ENCODE measurements at regions not wholly inside any gene's neighbourhood (a gene's known extent, or its start where the extent isn't known, plus 50 kb on each side); places are given as distances from the start of the nearest gene placed in this dataset.
"Not testable (repeated sequence)": the region's sequence is repeated elsewhere in the genome, so short reads cannot be mapped to it uniquely, and the experiment has no call there.

- no peaks in the 10 kb centered on the region for H3K36me3 ChIP-seq (ENCODE audit: control insufficient read depth, insufficient read depth, low read length)
- DNase-seq (ENCODE audit: low read depth), result no peak
- no peaks in the 10 kb centered on the region for H3K27me3 ChIP-seq (ENCODE audit: control insufficient read depth, insufficient read depth, low read length)
- H3K4me3 ChIP-seq (ENCODE audit: low read depth, low read length), result no peak overlapping the region
- TF ChIP-seq, protein P1, sequence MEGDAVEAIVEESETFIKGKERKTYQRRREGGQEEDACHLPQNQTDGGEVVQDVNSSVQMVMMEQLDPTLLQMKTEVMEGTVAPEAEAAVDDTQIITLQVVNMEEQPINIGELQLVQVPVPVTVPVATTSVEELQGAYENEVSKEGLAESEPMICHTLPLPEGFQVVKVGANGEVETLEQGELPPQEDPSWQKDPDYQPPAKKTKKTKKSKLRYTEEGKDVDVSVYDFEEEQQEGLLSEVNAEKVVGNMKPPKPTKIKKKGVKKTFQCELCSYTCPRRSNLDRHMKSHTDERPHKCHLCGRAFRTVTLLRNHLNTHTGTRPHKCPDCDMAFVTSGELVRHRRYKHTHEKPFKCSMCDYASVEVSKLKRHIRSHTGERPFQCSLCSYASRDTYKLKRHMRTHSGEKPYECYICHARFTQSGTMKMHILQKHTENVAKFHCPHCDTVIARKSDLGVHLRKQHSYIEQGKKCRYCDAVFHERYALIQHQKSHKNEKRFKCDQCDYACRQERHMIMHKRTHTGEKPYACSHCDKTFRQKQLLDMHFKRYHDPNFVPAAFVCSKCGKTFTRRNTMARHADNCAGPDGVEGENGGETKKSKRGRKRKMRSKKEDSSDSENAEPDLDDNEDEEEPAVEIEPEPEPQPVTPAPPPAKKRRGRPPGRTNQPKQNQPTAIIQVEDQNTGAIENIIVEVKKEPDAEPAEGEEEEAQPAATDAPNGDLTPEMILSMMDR (IDR thresholded peaks at IDR 0.05; ENCODE audit: insufficient read depth, low read length, poor library complexity, severe bottlenecking), result no peak
These were observed 96.8 kb upstream of the PCBD1 start for GRCh38 chr10:70984986-70985722.

GRCh38 chr10:70985824-70986622 lies 97.7 kb upstream of the PCBD1 start:
- no peaks in the 10 kb centered on the region for H3K36me3 ChIP-seq (ENCODE audit: control insufficient read depth, insufficient read depth, low read length)
- no peak overlapping the region for H3K4me3 ChIP-seq (ENCODE audit: low read depth, low read length)
- TF ChIP-seq, protein P1 (IDR thresholded peaks at IDR 0.05; ENCODE audit: insufficient read depth, low read length, poor library complexity, severe bottlenecking), result no peak
- DNase-seq (ENCODE audit: low read depth), result no peak
- H3K27me3 ChIP-seq (ENCODE audit: control insufficient read depth, insufficient read depth, low read length), result no peaks in the 10 kb centered on the region

- Histone ChIP-seq H3K27me3 (ENCODE audit: control insufficient read depth, insufficient read depth, low read length) (no peaks in the 10 kb centered on the region), H3K36me3 (ENCODE audit: control insufficient read depth, insufficient read depth, low read length) (no peaks in the 10 kb centered on the region), H3K4me3 (ENCODE audit: low read depth, low read length) (no peak overlapping the region)
- TF ChIP-seq, protein P1 (IDR thresholded peaks at IDR 0.05; ENCODE audit: insufficient read depth, low read length, poor library complexity, severe bottlenecking), result no peak
- DNase-seq (ENCODE audit: low read depth), result no peak
These were observed 98.2 kb upstream of the PCBD1 start for GRCh38 chr10:70986623-70986950.

- H3K4me3 ChIP-seq (ENCODE audit: low read depth, low read length), result no peak overlapping the region
- no peak for DNase-seq (ENCODE audit: low read depth)
- TF ChIP-seq, protein P1 (IDR thresholded peaks at IDR 0.05; ENCODE audit: insufficient read depth, low read length, poor library complexity, severe bottlenecking), result no peak
- H3K27me3 ChIP-seq (ENCODE audit: control insufficient read depth, insufficient read depth, low read length), result peaks cover 2% of the 10 kb centered on the region
- H3K36me3 ChIP-seq (ENCODE audit: control insufficient read depth, insufficient read depth, low read length), result no peaks in the 10 kb centered on the region
These were observed 99.2 kb upstream of the PCBD1 start for GRCh38 chr10:70987396-70988130.

DNA sequence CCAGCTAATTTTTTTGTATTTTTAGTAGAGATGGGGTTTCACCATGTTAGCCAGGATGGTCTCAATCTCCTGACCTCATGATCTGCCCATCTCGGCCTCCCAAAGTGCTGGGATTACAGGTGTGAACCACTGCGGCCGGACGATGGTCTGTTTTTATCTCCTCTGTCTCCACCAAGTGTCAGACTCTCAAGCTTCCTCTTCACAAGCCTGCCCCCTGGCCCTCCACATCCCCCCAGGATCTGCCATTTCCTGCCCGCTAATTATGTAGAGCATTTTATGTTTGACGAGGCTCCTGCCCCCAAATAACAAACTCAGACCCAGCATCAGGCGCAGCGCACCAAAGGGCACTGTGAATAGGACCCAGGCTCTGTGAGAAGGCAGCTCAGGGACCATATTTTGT lies 101.8 kb upstream of the PCBD1 start:
- H3K4me3 ChIP-seq (ENCODE audit: low read depth, low read length); DNase-seq (ENCODE audit: low read depth); H3K36me3 ChIP-seq (ENCODE audit: control insufficient read depth, insufficient read depth, low read length); H3K27me3 ChIP-seq (ENCODE audit: control insufficient read depth, insufficient read depth, low read length): not testable (repeated sequence)

DNA sequence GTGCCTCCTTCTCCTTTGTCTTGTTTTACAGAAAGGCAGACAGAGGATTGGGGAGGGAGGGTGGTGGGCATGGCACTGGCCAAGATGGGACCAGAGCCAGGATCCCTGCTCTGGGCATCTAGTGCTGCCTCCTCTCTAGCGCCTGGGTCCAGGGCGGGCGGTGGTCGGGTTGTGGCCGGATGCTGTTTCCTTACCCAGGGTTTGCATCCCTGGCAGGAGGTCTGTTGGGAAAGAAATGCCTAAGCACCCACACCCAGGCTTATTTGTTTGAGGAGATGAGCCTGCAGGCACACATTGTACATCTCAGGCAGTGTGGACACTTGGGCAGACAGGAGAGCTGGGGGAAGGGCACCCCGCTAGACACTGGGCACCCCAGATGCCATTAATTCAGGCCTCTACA lies 102.3 kb upstream of the PCBD1 start:
- TF ChIP-seq, protein P1 (IDR thresholded peaks at IDR 0.05; ENCODE audit: insufficient read depth, low read length, poor library complexity, severe bottlenecking), result no peak
- H3K27me3 ChIP-seq (ENCODE audit: control insufficient read depth, insufficient read depth, low read length), result peaks cover 3% of the 10 kb centered on the region
- H3K36me3 ChIP-seq (ENCODE audit: control insufficient read depth, insufficient read depth, low read length), result no peaks in the 10 kb centered on the region
- H3K4me3 ChIP-seq (ENCODE audit: low read depth, low read length), result no peak overlapping the region
- no peak for DNase-seq (ENCODE audit: low read depth)

Measured in kidney epithelial cell (primary cell).